Gastrocnemius medialis (tissue), 4 donors: ENCODE measurements at regions not wholly inside any gene's neighbourhood (a gene's known extent, or its start where the extent isn't known, plus 50 kb on each side); places are given as distances from the start of the nearest gene placed in this dataset.

Experiments
- POLR2A ChIP-seq, 2 donors: fragments of 450-650 bp; IDR thresholded peaks; one replicate each; pipeline ENCODE4 v1.6.1; 2017; ENCODE audit warnings: antibody characterized with exemption in 2 of 2, mild to moderate bottlenecking in 2 of 2, moderate library complexity in 2 of 2
- TF ChIP-seq, protein P1 (sequence below), 5 experiments: fragments of 450-650 bp in 3 of 5; fragments of 200-600 bp in 2 of 5; sonication (generic) in 2 of 5; IDR thresholded peaks in 4 of 5; conservative IDR thresholded peaks in 1 of 5; 1 replicate in 4 of 5; 2 replicates in 1 of 5; pipeline ENCODE4 v1.5.1; 2016 to 2019; ENCODE audit warnings: antibody characterized with exemption in 5 of 5, mild to moderate bottlenecking in 3 of 5, moderate library complexity in 3 of 5

DNA sequence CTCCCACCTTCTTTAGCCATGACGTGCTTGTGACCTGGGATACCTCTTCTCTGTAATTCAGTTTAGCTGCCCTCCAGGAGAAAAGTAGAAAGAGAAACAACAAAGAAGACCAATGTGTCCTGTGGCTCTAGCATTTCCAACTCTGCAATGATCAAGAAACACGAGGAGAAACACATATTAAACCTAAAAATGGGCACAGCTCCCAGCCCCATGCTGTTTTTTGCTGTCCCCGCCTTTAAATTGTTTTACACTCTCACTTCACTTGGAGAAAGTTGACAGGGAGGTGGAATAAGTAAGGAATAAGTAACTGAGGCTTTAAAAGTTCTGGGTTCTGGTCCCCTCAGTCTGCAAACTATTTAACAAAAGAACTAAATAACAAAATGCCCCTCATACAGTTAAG is 390.6 kb downstream of the TNS1 start:
- TF ChIP-seq, protein P1, sequence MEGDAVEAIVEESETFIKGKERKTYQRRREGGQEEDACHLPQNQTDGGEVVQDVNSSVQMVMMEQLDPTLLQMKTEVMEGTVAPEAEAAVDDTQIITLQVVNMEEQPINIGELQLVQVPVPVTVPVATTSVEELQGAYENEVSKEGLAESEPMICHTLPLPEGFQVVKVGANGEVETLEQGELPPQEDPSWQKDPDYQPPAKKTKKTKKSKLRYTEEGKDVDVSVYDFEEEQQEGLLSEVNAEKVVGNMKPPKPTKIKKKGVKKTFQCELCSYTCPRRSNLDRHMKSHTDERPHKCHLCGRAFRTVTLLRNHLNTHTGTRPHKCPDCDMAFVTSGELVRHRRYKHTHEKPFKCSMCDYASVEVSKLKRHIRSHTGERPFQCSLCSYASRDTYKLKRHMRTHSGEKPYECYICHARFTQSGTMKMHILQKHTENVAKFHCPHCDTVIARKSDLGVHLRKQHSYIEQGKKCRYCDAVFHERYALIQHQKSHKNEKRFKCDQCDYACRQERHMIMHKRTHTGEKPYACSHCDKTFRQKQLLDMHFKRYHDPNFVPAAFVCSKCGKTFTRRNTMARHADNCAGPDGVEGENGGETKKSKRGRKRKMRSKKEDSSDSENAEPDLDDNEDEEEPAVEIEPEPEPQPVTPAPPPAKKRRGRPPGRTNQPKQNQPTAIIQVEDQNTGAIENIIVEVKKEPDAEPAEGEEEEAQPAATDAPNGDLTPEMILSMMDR (IDR thresholded peaks at IDR 0.05 in 4 of 5, conservative IDR thresholded peaks at IDR 0.05 in 1 of 5) = no peak
- no peak for TF ChIP-seq POLR2A (IDR thresholded peaks at IDR 0.05)
